H9 (cell line): ENCODE measurements at regions not wholly inside any gene's neighbourhood (a gene's known extent, or its start where the extent isn't known, plus 50 kb on each side); places are given as distances from the start of the nearest gene placed in this dataset.
"Not testable (repeated sequence)": the region's sequence is repeated elsewhere in the genome, so short reads cannot be mapped to it uniquely, and the experiment has no call there.

ENCODE experiments used
- DNase-seq: peaks from one replicate; pipeline ENCODE4 v3.0.0-alpha.2; 2017
- H2AFZ ChIP-seq: one replicate; pipeline ENCODE4 v1.6.1; 2013; ENCODE audit warnings: mild to moderate bottlenecking, low read length, control low read depth, moderate library complexity
- H2AK5ac ChIP-seq: 2 replicates; pipeline ENCODE4 v1.6.1; 2013; ENCODE audit warnings: low read length, control low read depth, mixed read lengths; ENCODE audit not compliant: insufficient read length
- H2BK120ac ChIP-seq: one replicate; pipeline ENCODE4 v1.6.1; 2013; ENCODE audit warnings: low read depth, mild to moderate bottlenecking, low read length, control low read depth, inconsistent platforms; ENCODE audit not compliant: poor library complexity, severe bottlenecking
- H2BK12ac ChIP-seq: 2 replicates; pipeline ENCODE4 v1.6.1; 2013; ENCODE audit warnings: low read length, control low read depth, mixed read lengths, low read depth; ENCODE audit not compliant: insufficient read length
- H2BK15ac ChIP-seq: 2 replicates; pipeline ENCODE4 v1.6.1; 2013; ENCODE audit warnings: low read depth, low read length, control low read depth
- H2BK20ac ChIP-seq: one replicate; pipeline ENCODE4 v1.6.1; 2013; ENCODE audit warnings: low read depth, mild to moderate bottlenecking, low read length, control low read depth, inconsistent platforms; ENCODE audit not compliant: poor library complexity, severe bottlenecking
- H2BK5ac ChIP-seq: 2 replicates; pipeline ENCODE4 v1.6.1; 2013; ENCODE audit warnings: low read length, control low read depth, mixed read lengths; ENCODE audit not compliant: insufficient read length
- H3K14ac ChIP-seq: 2 replicates; pipeline ENCODE4 v1.6.1; 2013; ENCODE audit warnings: low read length, control low read depth; ENCODE audit not compliant: insufficient read depth
- H3K18ac ChIP-seq: 2 replicates; pipeline ENCODE4 v1.6.1; 2013; ENCODE audit warnings: low read depth, mild to moderate bottlenecking, mixed read lengths, low read length, control low read depth; ENCODE audit not compliant: insufficient read length
- H3K23ac ChIP-seq: 2 replicates; pipeline ENCODE4 v1.6.1; 2013; ENCODE audit warnings: low read length, control low read depth, mixed read lengths, low read depth; ENCODE audit not compliant: insufficient read length
- H3K23me2 ChIP-seq: 2 replicates; pipeline ENCODE4 v1.6.1; 2013; ENCODE audit warnings: low read depth, mild to moderate bottlenecking, mixed read lengths, low read length, control low read depth; ENCODE audit not compliant: insufficient read length, poor library complexity, severe bottlenecking
- H3K27ac ChIP-seq: 2 replicates; pipeline ENCODE4 v1.5.1; 2013; ENCODE audit warnings: low read length, control low read depth, mixed read lengths, low read depth; ENCODE audit not compliant: insufficient read length
- H3K27me3 ChIP-seq: 2 replicates; pipeline ENCODE4 v1.6.1; 2013; ENCODE audit warnings: low read length, control low read depth, inconsistent platforms; ENCODE audit not compliant: insufficient read depth
- H3K4ac ChIP-seq: 2 replicates; pipeline ENCODE4 v1.6.1; 2013; ENCODE audit warnings: low read depth, mild to moderate bottlenecking, control low read depth, inconsistent platforms, low read length, moderate library complexity
- H3K4me1 ChIP-seq: 2 replicates; pipeline ENCODE4 v1.6.1; 2013; ENCODE audit warnings: low read length, control low read depth, inconsistent platforms; ENCODE audit not compliant: insufficient read depth
- H3K4me2 ChIP-seq: 2 replicates; pipeline ENCODE4 v1.6.1; 2013; ENCODE audit warnings: low read length, control low read depth, mixed read lengths; ENCODE audit not compliant: insufficient read length, insufficient read depth
- H3K56ac ChIP-seq: 2 replicates; pipeline ENCODE4 v1.6.1; 2013; ENCODE audit warnings: low read depth, mild to moderate bottlenecking, mixed read lengths, low read length, control low read depth; ENCODE audit not compliant: insufficient read length
- H3K79me1 ChIP-seq: 2 replicates; pipeline ENCODE4 v1.6.1; 2013; ENCODE audit warnings: low read depth, mild to moderate bottlenecking, moderate library complexity, low read length, control low read depth, inconsistent platforms; ENCODE audit not compliant: insufficient read depth, poor library complexity, severe bottlenecking
- H3K79me2 ChIP-seq: 2 replicates; pipeline ENCODE4 v1.6.1; 2013; ENCODE audit warnings: low read length, control low read depth, inconsistent platforms; ENCODE audit not compliant: insufficient read depth
- H3K9ac ChIP-seq: 2 replicates; pipeline ENCODE4 v1.6.1; 2013; ENCODE audit warnings: low read length, control low read depth, mixed read lengths; ENCODE audit not compliant: insufficient read length; ENCODE audit errors: extremely low read depth
- H3K9me3 ChIP-seq: one replicate; pipeline ENCODE4 v1.6.1; 2013; ENCODE audit warnings: low read depth, low read length, inconsistent platforms; ENCODE audit not compliant: control insufficient read depth
- H3T11ph ChIP-seq: one replicate; pipeline ENCODE4 v1.6.1; 2013; ENCODE audit warnings: mild to moderate bottlenecking, low read length, control low read depth, inconsistent platforms
- H4K20me1 ChIP-seq: one replicate; pipeline ENCODE4 v1.6.1; 2013; ENCODE audit not compliant: control insufficient read depth, insufficient read length, insufficient read depth
- H4K5ac ChIP-seq: 2 replicates; pipeline ENCODE4 v1.6.1; 2013; ENCODE audit warnings: low read depth, mild to moderate bottlenecking, mixed read lengths, low read length, control low read depth; ENCODE audit not compliant: insufficient read length
- H4K8ac ChIP-seq: replicated peaks from 2 replicates; pipeline ENCODE4 v1.6.1; 2013; ENCODE audit warnings: low read length, control low read depth, mixed read lengths, low read depth; ENCODE audit not compliant: insufficient read length
- H4K91ac ChIP-seq: 2 replicates; pipeline ENCODE4 v1.6.1; 2013; ENCODE audit warnings: low read depth, mild to moderate bottlenecking, moderate library complexity, mixed read lengths, low read length, control low read depth; ENCODE audit not compliant: insufficient read length
- H3K27ac Mint-ChIP-seq, 3 experiments: 2 replicates in 2 of 3; 3 replicates in 1 of 3; pipeline ENCODE4 v1.8.0; 2020 to 2021; ENCODE audit warnings: mixed read lengths in 3 of 3, mild to moderate bottlenecking in 1 of 3, moderate library complexity in 1 of 3
- H3K27me3 Mint-ChIP-seq: 2 replicates; pipeline ENCODE4 v1.8.0; 2021; ENCODE audit warnings: low read depth, mild to moderate bottlenecking, moderate library complexity, mixed read lengths
- H3K36me3 Mint-ChIP-seq, 3 experiments: 2 replicates in 2 of 3; 3 replicates in 1 of 3; pipeline ENCODE4 v1.8.0; 2020 to 2021; ENCODE audit warnings: low read depth in 3 of 3, mixed read lengths in 3 of 3; ENCODE audit not compliant: insufficient read depth in 1 of 3
- H3K4me1 Mint-ChIP-seq, 2 experiments: 2 replicates each; pipeline ENCODE4 v1.8.0; 2020; ENCODE audit warnings: mixed read lengths in 2 of 2
- H3K4me3 Mint-ChIP-seq, 2 experiments: 2 replicates in 1 of 2; 3 replicates in 1 of 2; pipeline ENCODE4 v1.8.0; 2020 to 2021; ENCODE audit warnings: mild to moderate bottlenecking in 2 of 2, mixed read lengths in 2 of 2, moderate library complexity in 1 of 2
- H3K9me3 Mint-ChIP-seq, 2 experiments: 2 replicates in 1 of 2; 3 replicates in 1 of 2; pipeline ENCODE4 v1.8.0; 2020; ENCODE audit warnings: mild to moderate bottlenecking in 2 of 2, mixed read lengths in 2 of 2, moderate library complexity in 1 of 2
- CTCF ChIP-seq: fragments of 200-600 bp; sonication (generic); conservative IDR thresholded peaks from 3 replicates; pipeline ENCODE4 v1.8.0; 2021; ENCODE audit warnings: antibody characterized with exemption, mild to moderate bottlenecking
- WGBS: extraction: QIAGEN DNeasy Blood & Tissue Kit; methylation state at CpG from one replicate; pipeline ENCODE4 v1.1.7; 2013; ENCODE audit warnings: missing lambda C conversion rate, low lambda C conversion rate, mixed read lengths; ENCODE audit not compliant: insufficient read length; ENCODE audit errors: extremely low coverage; 5-methylcytosine and 5-hydroxymethylcytosine counted together

GRCh38 chr2:64277101-64277849 is 133.1 kb upstream of the PELI1 start:
- Histone ChIP-seq H3K9ac (no peak overlapping the region), H4K5ac (peak overlapping the region; percentile 92), H3K18ac (peak overlapping the region; percentile 97), H3K79me2 (no peaks in the 10 kb centered on the region), H2AFZ (no peak overlapping the region), H3K27ac (peak overlapping the region; percentile 24), H3K9me3 (no peaks in the 10 kb centered on the region), H3K4me2 (peak overlapping the region; percentile 27), H4K91ac (peak overlapping the region; percentile 23), H3K79me1 (no peaks in the 10 kb centered on the region), H2BK12ac (peak overlapping the region; percentile 83), H2BK20ac (no peak overlapping the region), H3K56ac (no peak overlapping the region), H2BK5ac (no peak overlapping the region), H4K8ac (no peak overlapping the region), H3K4me1 (peaks cover 30% of the 10 kb centered on the region), H2AK5ac (peak overlapping the region; percentile 99), H3K23me2 (no peaks in the 10 kb centered on the region), H2BK15ac (no peak overlapping the region), H2BK120ac (peak overlapping the region; percentile 70), H3K27me3 (no peaks in the 10 kb centered on the region), H4K20me1 (no peaks in the 10 kb centered on the region), H3T11ph (peak overlapping the region; percentile 72), H3K23ac (no peak overlapping the region), H3K14ac (peak overlapping the region; percentile 39; the same call in 1 of the 2 replicates), H3K4ac (no peak overlapping the region; the same call in none of the 2 replicates)
- peaks cover 71 to 74% of the 10 kb centered on the region in 2 experiments for H3K4me1 Mint-ChIP-seq
- no peaks in the 10 kb centered on the region for H3K27me3 Mint-ChIP-seq
- WGBS, result no CpG with 5 or more reads among the region's 9 CpGs
- peaks cover 5 to 15% (median 7%) of the 10 kb centered on the region in 3 experiments for H3K36me3 Mint-ChIP-seq
- H3K27ac Mint-ChIP-seq, result peak overlapping the region; percentile 94 to 98 (median 97)
- no peak for TF ChIP-seq CTCF
- peaks cover 0 to 3% of the 10 kb centered on the region in 2 experiments; a peak in 1 of 5 replicates for H3K9me3 Mint-ChIP-seq
- peak overlapping the region in 1 of 2 experiments; percentile 61; a peak in 3 of 5 replicates for H3K4me3 Mint-ChIP-seq
- peak; percentile 74 for DNase-seq

- H2AK5ac ChIP-seq, H3K79me2 ChIP-seq, H2BK5ac ChIP-seq, H3K79me1 ChIP-seq, H4K91ac ChIP-seq, H4K20me1 ChIP-seq, H3K36me3 Mint-ChIP-seq, H2AFZ ChIP-seq, H3K18ac ChIP-seq, H3K4me2 ChIP-seq, H3K27me3 Mint-ChIP-seq, H3K27ac ChIP-seq, H3T11ph ChIP-seq, H3K14ac ChIP-seq, H4K5ac ChIP-seq, H2BK120ac ChIP-seq, H3K23ac ChIP-seq, H3K9me3 Mint-ChIP-seq, H3K9ac ChIP-seq, H3K4me3 Mint-ChIP-seq, H3K23me2 ChIP-seq, H3K56ac ChIP-seq, H4K8ac ChIP-seq, DNase-seq, H3K9me3 ChIP-seq, H2BK15ac ChIP-seq, H3K27ac Mint-ChIP-seq, H3K27me3 ChIP-seq, H3K4ac ChIP-seq, H2BK20ac ChIP-seq, H2BK12ac ChIP-seq: not testable (repeated sequence)
- peaks cover 13% of the 10 kb centered on the region for H3K4me1 ChIP-seq
- peaks cover 42 to 49% of the 10 kb centered on the region in 2 experiments for H3K4me1 Mint-ChIP-seq
- WGBS, result no CpG with 5 or more reads among the region's 2 CpGs
Observed at GRCh38 chr2:64280812-64281211, 136.6 kb upstream of the PELI1 start.
